Stimulated activated CD4-positive, alpha-beta T cell treated with anti-CD3 and anti-CD28 coated beads, Interleukin-15, amount 100 ng/mL, for 24 hours (primary cell): ENCODE measurements at regions not wholly inside any gene's neighbourhood (a gene's known extent, or its start where the extent isn't known, plus 50 kb on each side); places are given as distances from the start of the nearest gene placed in this dataset.

Source experiments
- DNase-seq: peaks from one replicate; pipeline ENCODE4 v3.0.0-alpha.2; 2020

GRCh38 chr4:114180481-114180880 is 201.0 kb upstream of the ARSJ start:
- peak; percentile 54 for DNase-seq

GRCh38 chr4:114184901-114185300 is 205.5 kb upstream of the ARSJ start:
- DNase-seq: no peak

GRCh38 chr4:114187592-114187991 is 208.1 kb upstream of the ARSJ start:
- DNase-seq: no peak

GRCh38 chr4:114191496-114191895 is 212.0 kb upstream of the ARSJ start:
- no peak for DNase-seq

- DNase-seq: no peak
These were observed 213.4 kb upstream of the ARSJ start for GRCh38 chr4:114192854-114193253.

GRCh38 chr4:114193624-114194399 is 214.4 kb upstream of the ARSJ start:
- no peak for DNase-seq

GRCh38 chr4:114196606-114197005 is 217.2 kb upstream of the ARSJ start:
- no peak for DNase-seq

- DNase-seq: no peak
These were observed 220.6 kb upstream of the ARSJ start for GRCh38 chr4:114200026-114200425.

- no peak for DNase-seq
These were observed 225.8 kb upstream of the ARSJ start for GRCh38 chr4:114205261-114205660.

- DNase-seq: no peak
These were observed 229.2 kb upstream of the ARSJ start for GRCh38 chr4:114208574-114209151.

- DNase-seq: no peak
These were observed 230.1 kb upstream of the ARSJ start for GRCh38 chr4:114209584-114209983.

- DNase-seq: no peak
These were observed 232.1 kb upstream of the ARSJ start for GRCh38 chr4:114211556-114211955.

- no peak for DNase-seq
These were observed 237.8 kb upstream of the ARSJ start for GRCh38 chr4:114217150-114217817.

GRCh38 chr4:114223580-114223979 is 244.1 kb upstream of the ARSJ start:
- DNase-seq: no peak

GRCh38 chr4:114225436-114225835 is 246.0 kb upstream of the ARSJ start:
- DNase-seq: no peak

GRCh38 chr4:114226179-114226578 is 246.7 kb upstream of the ARSJ start:
- no peak for DNase-seq

- no peak for DNase-seq
These were observed 247.7 kb upstream of the ARSJ start for GRCh38 chr4:114226968-114227760.

- no peak for DNase-seq
These were observed 250.3 kb upstream of the ARSJ start for GRCh38 chr4:114229706-114230105.

- no peak for DNase-seq
These were observed 256.8 kb upstream of the ARSJ start for GRCh38 chr4:114236171-114236769.

GRCh38 chr4:114237997-114238396 is 258.6 kb upstream of the ARSJ start:
- DNase-seq: no peak

GRCh38 chr4:114249561-114249960 is 270.1 kb upstream of the ARSJ start:
- no peak for DNase-seq

- DNase-seq: no peak
These were observed 270.5 kb upstream of the ARSJ start for GRCh38 chr4:114249976-114250375.

GRCh38 chr4:114250439-114250891 is 271.0 kb upstream of the ARSJ start:
- DNase-seq: no peak
